NCI-H1092 (cell line): ENCODE measurements at regions not wholly inside any gene's neighbourhood (a gene's known extent, or its start where the extent isn't known, plus 50 kb on each side); places are given as distances from the start of the nearest gene placed in this dataset.
"Not testable (repeated sequence)": the region's sequence is repeated elsewhere in the genome, so short reads cannot be mapped to it uniquely, and the experiment has no call there.

Experiments used
- DNase-seq: peaks from one replicate; lab custom pipeline; 2025; lab: John Stamatoyannopoulos, UW

- no peak for DNase-seq
Observed at GRCh38 chr7:85423209-85423895, 236.5 kb upstream of the SEMA3D start.

- DNase-seq: no peak
Observed at GRCh38 chr7:85415743-85416142, 228.9 kb upstream of the SEMA3D start.

GRCh38 chr7:85413718-85414117 lies 226.9 kb upstream of the SEMA3D start:
- DNase-seq: no peak

- no peak for DNase-seq
Observed at GRCh38 chr7:85412912-85413311, 226.1 kb upstream of the SEMA3D start.

- no peak for DNase-seq
Observed at GRCh38 chr7:85407391-85407790, 220.5 kb upstream of the SEMA3D start.

- no peak for DNase-seq
Observed at GRCh38 chr7:85405016-85405902, 218.4 kb upstream of the SEMA3D start.

- no peak for DNase-seq
Observed at GRCh38 chr7:85396676-85397075, 209.8 kb upstream of the SEMA3D start.

- no peak for DNase-seq
Observed at GRCh38 chr7:85392789-85393188, 205.9 kb upstream of the SEMA3D start.

- no peak for DNase-seq
Observed at GRCh38 chr7:85392326-85392725, 205.5 kb upstream of the SEMA3D start.

GRCh38 chr7:85386460-85386859 lies 199.6 kb upstream of the SEMA3D start:
- no peak for DNase-seq

GRCh38 chr7:85384392-85384791 lies 197.5 kb upstream of the SEMA3D start:
- no peak for DNase-seq

GRCh38 chr7:85381212-85381611 lies 194.4 kb upstream of the SEMA3D start:
- no peak for DNase-seq

- no peak for DNase-seq
Observed at GRCh38 chr7:85376589-85376988, 189.7 kb upstream of the SEMA3D start.

GRCh38 chr7:85356916-85357315 lies 170.1 kb upstream of the SEMA3D start:
- no peak for DNase-seq

GRCh38 chr7:85343484-85343883 lies 156.6 kb upstream of the SEMA3D start:
- DNase-seq: no peak

GRCh38 chr7:85342781-85343180 lies 155.9 kb upstream of the SEMA3D start:
- DNase-seq: no peak

GRCh38 chr7:85341973-85342372 lies 155.1 kb upstream of the SEMA3D start:
- DNase-seq: no peak

- DNase-seq: no peak
Observed at GRCh38 chr7:85341121-85341520, 154.3 kb upstream of the SEMA3D start.

- no peak for DNase-seq
Observed at GRCh38 chr7:85336086-85336485, 149.2 kb upstream of the SEMA3D start.

- not testable (repeated sequence) for DNase-seq
Observed at GRCh38 chr7:85335113-85335512, 148.3 kb upstream of the SEMA3D start.

- DNase-seq: no peak
Observed at GRCh38 chr7:85328456-85328998, 141.7 kb upstream of the SEMA3D start.

- no peak for DNase-seq
Observed at GRCh38 chr7:85324145-85324799, 137.4 kb upstream of the SEMA3D start.

- no peak for DNase-seq
Observed at GRCh38 chr7:85322252-85322651, 135.4 kb upstream of the SEMA3D start.
